GM12892 (cell line): ENCODE measurements at regions not wholly inside any gene's neighbourhood (a gene's known extent, or its start where the extent isn't known, plus 50 kb on each side); places are given as distances from the start of the nearest gene placed in this dataset.

Experiments used
- DNase-seq: peaks from one replicate; pipeline ENCODE4 v3.0.0; 2011; ENCODE audit not compliant: insufficient read length
- FAIRE-seq: peaks from 2 replicates; lab custom pipeline; 2011; peaks lifted over from hg19 to GRCh38; lab: Jason Lieb, UNC
- POLR2A ChIP-seq: IDR thresholded peaks from 2 replicates; pipeline ENCODE4 v1.6.1; 2011; ENCODE audit warnings: low read depth, low read length, control low read depth
- POLR2AphosphoS5 ChIP-seq: IDR thresholded peaks from 2 replicates; pipeline ENCODE4 v1.6.1; 2011; ENCODE audit warnings: low read depth, low read length, control low read depth
- TAF1 ChIP-seq: IDR thresholded peaks from 2 replicates; pipeline ENCODE4 v1.6.1; 2011; ENCODE audit warnings: low read depth, mild to moderate bottlenecking, control low read depth, low read length, borderline replicate concordance

DNA sequence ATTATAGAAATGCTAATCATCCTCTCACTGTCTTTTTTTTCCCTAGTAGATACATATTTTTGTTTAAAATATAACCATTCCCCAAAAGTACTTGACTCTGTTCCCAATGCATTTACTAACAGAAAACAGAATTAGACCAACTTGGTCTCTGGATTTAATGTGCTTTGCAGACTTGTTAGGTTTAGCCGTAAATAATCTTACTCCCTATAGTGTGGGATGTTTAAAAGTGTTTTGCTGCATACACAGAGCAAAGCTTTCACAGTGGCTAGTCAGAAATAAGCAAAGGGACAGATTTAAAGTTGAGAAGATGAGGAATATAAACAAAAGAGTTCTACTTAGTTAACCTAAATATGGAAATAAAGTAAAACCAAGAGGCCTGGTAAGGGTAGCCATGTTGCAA is 527.5 kb downstream of the HDGFL1 start:
- DNase-seq, result no peak
- FAIRE-seq, result no peak

DNA sequence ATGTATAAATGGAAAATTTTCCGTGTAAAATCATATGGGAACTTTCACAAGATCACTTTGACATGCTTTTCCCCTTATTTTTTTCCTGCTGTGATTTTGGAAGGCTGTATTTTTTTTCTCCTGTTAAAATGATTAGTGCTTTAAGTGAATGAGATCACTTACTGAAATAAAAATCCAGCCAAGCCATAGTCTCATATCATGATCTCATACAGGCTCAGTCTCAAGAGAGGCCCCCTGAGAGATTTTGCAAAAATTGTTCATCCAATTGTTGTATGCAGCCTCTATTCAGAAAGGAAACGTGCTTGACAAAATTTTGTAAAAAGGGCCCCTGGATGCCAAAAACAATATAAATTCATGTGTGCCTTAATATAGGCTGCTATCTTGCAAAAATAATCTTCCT is 528.2 kb downstream of the HDGFL1 start:
- no peak for FAIRE-seq
- TF ChIP-seq POLR2A, result no peak
- no peak for TF ChIP-seq TAF1
- no peak for TF ChIP-seq POLR2AphosphoS5
- DNase-seq, result no peak

More for the DNA sequence above, 527.5 kb downstream of the HDGFL1 start:
- TF ChIP-seq TAF1 (no peak), POLR2A (no peak), POLR2AphosphoS5 (no peak)

DNA sequence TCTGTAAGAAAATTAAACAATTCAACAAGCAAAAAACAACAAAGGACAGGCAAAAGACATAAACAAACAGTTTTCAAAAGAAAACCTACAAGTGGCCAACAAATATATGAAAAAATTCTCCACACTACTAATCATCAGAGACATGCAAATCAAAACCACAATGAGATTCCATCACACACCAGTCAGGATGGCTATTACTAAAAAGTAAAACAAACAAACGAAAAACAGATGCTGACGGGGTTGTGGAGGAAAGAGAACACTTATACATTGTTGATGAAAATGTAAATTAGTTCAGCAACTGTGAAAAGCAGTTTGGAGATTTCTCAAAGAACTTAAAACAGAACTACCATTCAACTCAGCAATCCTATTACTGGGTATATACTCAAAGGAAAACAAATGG is 537.6 kb downstream of the HDGFL1 start:
- no peak for DNase-seq
- TF ChIP-seq POLR2A (no peak), TAF1 (no peak), POLR2AphosphoS5 (no peak)
- no peak for FAIRE-seq

DNA sequence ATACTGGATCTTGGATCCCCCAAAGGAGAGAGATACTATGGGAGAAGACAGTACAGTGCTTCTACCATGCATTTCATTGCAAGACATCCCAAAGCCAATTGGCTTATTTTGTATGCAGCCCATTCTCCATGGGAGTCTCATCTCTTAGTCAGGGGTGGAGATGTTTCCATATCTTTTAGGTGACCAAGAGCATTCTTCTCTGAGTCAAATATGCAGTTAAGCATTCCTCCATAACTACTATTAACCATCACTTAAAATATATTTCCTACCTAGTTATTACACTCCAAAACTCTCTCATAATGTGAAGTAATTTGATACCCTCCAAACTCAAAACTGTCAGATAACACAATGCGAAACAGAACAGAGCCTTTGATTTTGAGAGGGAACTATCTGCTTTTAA is 542.6 kb downstream of the HDGFL1 start:
- no peak for FAIRE-seq
- TF ChIP-seq POLR2A, result no peak

DNA sequence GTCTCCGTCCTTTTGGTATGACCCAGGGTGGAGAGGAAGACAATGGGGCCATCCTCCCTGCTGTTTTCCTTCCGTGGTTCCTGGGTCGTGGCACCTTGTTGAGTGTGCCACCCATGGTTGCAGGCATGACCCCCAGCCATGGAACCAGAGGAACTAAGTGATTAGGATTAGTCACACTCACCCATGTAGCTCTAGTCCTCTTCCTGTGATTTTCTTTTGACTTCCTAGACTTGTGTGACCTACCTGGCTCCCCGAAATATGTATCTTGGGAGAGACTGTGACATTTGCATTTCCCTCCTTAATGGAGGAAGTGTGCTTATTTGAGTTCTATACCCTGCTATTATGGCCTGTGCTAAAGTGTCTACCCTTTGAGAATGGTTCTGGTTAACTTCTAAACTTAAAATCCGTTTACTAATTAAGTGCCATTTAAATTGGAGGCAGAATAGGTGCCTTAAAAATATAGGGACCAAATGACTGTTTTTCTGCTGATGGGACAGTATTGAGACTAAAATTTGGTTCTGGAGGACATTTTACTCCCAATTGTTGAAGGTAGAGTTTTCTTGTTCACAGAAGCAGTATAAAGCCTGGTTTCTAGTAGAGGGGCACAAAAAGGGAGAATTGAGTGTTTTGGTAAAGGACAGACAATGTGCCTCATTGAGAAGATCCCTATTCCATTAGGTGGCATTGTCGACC is 545.6 kb downstream of the HDGFL1 start:
- no peak for TF ChIP-seq TAF1
- no peak for TF ChIP-seq POLR2A
- no peak for TF ChIP-seq POLR2AphosphoS5
- FAIRE-seq, result no peak

More for the DNA sequence above, 542.6 kb downstream of the HDGFL1 start:
- no peak for DNase-seq

DNA sequence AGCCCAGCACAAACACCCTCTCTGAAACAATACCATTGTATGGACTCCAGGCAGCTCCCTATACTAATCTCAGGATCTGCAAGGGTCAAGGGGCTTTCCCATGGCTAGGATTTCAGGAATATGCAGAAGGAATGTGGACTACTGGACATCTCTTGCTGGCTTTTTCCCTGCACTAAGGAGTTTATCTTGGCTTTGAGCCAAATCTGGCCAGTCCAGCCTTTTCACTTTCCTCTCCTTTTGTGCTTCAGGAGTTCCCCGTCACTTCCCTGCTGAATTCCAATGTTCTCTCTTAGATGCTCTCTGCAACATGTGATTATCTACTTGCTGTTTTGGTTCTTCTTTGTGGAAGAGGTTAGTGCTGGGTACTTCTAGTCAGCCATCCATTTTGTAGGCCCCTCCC is 568.2 kb downstream of the HDGFL1 start:
- DNase-seq (no peak), FAIRE-seq (no peak)
- TF ChIP-seq POLR2A (no peak), POLR2AphosphoS5 (no peak), TAF1 (no peak)

More for the DNA sequence above, 545.6 kb downstream of the HDGFL1 start:
- no peak for DNase-seq

DNA sequence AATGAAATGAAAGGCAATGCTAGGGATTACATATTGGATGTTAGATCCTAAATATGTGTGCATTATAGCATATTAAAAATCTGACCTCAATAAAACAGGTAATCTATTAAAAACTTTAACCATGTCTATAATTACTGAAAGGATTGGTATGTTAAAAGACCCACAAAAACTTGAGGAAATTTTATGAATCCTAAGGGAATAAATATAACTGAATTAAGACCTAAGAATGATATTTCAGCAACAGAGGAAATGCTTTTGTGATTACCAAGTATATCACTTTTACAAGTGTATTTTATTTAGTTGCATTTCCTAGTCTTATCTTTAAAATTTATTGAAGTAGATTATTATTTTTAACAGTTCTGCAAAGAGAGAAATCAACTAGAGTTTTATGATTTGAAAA is 571.5 kb downstream of the HDGFL1 start:
- no peak for DNase-seq
- no peak for FAIRE-seq
- no peak for TF ChIP-seq TAF1
- no peak for TF ChIP-seq POLR2AphosphoS5
- no peak for TF ChIP-seq POLR2A

DNA sequence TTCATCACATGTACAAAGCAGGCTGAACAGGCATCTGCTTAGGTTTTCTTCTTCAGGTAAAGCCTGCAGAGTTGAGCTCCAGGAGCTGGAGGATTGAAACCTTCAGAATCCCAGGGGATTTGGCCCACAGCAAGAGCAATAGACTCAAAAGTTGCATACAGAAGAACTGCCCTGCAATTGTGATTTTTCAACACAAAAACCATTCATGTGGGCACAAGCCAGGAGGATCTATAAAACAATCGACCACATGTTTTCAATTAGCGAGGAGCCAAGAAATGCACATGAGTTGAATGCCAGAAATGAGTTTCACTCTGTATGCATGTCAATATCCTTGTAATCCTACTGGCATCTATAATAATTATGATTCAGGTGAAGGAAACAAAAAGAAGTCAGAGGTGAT is 576.4 kb downstream of the HDGFL1 start:
- FAIRE-seq, result no peak
- TF ChIP-seq POLR2AphosphoS5, result no peak
- no peak for TF ChIP-seq POLR2A
- no peak for TF ChIP-seq TAF1
- DNase-seq, result no peak

DNA sequence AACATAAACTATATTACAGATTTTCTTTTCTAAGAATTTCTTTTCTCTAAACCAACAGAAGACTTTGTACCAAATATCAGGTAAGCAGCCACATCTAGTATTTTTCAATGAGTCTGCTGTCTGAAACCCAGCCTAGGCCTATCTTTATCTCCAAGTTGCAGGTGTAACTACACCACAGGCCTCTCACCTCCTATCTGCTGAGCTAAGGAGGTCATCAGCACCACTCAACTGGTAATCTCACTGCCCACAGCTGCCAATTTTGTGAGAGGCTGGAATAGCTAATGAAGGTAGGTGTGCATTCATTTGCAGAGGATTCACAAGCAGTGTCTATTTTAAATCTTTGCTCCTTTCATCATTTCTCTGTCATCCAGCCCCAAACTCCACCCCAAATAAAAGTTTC is 584.8 kb downstream of the HDGFL1 start:
- no peak for TF ChIP-seq TAF1
- TF ChIP-seq POLR2A, result no peak
- TF ChIP-seq POLR2AphosphoS5, result no peak
- no peak for DNase-seq
- FAIRE-seq, result no peak

DNA sequence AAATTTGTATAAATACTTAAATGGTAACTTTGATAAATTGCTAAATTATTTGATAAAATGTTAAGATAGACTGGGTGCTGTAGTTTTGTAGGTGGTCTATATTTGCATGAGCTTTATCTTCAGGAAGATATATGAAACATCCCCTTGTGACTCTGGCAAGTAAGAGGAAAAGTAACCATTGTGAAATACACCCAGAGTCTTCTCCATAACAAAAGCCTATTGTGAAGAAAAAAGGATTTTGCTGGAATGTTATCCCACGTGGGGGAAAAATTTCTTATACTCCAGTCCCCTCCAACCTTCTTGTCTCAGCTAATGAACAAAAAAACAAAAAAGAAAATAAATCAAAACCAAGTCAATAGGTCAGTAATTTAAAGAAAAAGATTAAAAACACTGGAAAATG is 600.7 kb downstream of the HDGFL1 start:
- TF ChIP-seq POLR2A, result no peak
- TF ChIP-seq POLR2AphosphoS5, result no peak
- no peak for TF ChIP-seq TAF1
- no peak for FAIRE-seq
- DNase-seq, result no peak

DNA sequence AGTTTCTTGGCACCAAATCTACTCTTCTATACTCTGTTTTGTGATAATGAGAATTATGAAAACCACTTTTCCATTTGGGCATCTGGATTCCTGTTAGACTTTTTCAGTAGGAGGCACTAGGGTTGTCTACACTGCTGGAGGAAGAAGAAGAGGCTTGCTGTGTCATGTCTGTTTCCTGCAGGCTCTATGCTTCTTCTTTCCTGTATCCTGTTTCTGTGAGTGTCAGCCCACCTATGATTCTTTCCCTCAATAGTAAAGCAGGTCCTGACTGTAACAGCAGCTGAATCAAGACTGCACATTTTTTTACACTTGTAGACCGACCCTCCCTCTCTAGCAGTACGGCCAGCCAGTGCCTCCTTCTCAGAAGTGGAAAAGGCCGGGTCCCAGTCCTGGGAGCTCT is 603.9 kb downstream of the HDGFL1 start:
- FAIRE-seq (no peak), DNase-seq (no peak)
- TF ChIP-seq TAF1, result no peak
- TF ChIP-seq POLR2A, result no peak
- no peak for TF ChIP-seq POLR2AphosphoS5

DNA sequence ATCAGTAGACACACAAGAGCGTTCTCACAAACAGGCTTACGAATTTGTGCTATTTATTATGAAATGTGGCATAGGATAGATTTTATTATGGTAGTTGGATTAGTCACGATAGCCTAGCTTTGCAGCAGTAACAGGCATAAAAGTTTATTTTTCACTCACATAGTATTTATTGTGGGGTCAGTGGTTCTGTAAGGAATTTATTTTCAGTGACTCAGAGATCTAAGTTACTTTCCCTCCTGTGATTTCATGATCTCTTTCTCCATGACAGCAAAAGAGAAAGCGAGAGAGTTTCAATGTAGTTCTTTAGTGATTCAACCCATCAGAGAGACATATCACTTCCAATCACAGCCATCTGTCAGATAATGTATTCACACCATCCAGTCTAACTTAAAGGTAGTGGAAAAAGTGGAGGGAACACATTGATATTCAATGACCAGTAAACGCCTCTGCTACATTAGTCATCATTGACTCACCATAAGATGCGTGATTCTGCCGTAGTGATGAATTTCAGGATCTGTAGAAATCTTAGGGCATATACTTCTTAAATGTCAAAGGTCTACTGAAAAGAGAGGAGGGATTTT is 605.5 kb downstream of the HDGFL1 start:
- TF ChIP-seq POLR2AphosphoS5 (no peak), POLR2A (no peak), TAF1 (no peak)
- FAIRE-seq, result no peak
- no peak for DNase-seq
